Stimulated activated CD4-positive, alpha-beta T cell treated with anti-CD3 and anti-CD28 coated beads, Interleukin-15, amount 100 ng/mL, for 48 hours (primary cell): ENCODE measurements at regions not wholly inside any gene's neighbourhood (a gene's known extent, or its start where the extent isn't known, plus 50 kb on each side); places are given as distances from the start of the nearest gene placed in this dataset.

Experiments
- DNase-seq, 2 donors: peaks; one replicate each; pipeline ENCODE4 v3.0.0-alpha.2; 2020; ENCODE audit warnings: low read depth in 2 of 2

DNA sequence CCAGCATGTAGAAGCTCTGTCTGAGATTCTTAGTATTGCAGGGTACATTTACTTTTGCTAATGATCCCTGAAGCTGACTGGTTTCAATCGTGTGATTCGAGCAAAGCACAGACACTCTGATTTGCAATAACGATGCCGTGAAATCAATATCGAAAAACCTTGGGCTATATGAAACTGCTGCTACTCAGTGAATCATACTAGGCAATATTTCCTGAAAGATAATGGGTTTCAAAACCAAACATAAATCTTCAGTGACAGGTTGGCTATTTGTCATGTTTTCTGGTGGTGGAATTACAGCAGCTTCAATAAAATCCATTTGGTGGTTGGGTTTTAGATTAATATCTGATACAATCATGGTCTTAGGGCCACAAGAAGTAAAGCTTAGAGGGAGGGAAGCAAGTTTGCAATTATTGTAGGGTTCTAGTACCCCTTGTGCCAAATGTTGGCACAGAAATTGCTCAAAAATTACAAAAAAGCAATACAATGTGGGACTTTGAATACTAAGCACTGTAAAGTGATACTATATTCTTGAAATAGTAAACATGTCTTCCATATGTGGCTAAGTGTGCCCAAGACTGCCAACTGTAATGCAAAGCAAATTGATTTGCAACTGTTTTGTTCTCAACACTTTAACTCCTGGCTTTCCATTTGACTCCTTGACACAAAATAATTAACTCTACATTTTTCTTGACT, 112.4 kb upstream of the JAZF1 start:
- DNase-seq = no peak

DNA sequence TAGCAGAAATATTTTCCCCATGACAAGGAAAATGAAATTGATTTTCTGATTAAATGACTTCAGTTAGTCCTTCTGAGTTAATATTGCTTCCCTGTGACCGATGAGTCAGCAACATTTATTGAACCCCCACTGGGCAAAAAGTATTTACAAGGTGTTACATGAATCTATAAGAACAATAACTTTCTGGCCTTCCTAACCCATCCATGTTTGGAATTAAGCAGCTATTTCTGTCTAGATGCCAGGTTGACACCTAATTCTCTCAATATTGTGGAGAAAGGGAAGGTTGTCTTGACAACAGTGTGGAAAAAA, 112.9 kb upstream of the JAZF1 start:
- DNase-seq = no peak

DNA sequence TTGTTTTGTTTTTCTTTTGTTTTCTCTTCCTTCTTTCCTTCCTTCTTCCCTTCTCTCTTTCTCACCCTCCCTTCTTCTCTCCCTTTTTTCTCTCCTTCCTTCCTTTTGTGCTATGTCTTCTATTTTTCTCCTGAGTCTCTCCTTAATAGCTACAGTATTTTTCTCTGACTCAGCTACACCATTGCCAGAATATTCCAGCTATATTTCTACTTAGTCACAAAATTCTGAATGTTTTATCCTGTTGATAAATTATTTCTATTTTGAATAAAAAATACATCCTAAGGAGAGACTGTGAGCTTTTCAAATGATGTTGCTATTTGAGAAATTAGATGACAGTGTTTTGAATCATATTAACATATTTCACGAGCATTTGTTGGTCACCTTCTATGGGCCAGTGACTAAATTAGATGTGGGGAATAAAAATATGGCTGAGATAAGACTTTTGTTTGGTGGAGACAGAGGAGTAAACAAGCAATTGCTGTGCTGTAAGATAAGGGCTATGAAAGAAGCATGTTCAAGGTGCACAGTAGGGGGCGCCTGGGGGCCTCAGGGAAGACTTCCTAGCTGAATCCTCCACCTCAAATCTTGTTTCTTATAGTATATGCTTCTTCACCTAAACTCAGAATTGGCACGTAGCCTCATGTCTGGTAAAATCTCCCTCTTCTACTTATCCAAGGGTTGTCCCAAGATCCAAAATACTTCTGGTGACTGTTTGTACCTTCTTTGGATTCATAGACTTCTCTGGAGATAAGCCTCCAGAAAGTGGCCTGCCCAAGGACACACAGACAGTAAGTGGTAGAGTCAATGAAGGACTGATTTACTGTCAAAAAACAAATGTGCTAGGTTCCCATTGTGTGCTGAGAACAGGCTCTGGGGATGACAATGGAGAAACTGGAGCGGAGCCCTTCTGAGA, 115.5 kb upstream of the CREB5 start:
- DNase-seq = peak; percentile 20 to 32

DNA sequence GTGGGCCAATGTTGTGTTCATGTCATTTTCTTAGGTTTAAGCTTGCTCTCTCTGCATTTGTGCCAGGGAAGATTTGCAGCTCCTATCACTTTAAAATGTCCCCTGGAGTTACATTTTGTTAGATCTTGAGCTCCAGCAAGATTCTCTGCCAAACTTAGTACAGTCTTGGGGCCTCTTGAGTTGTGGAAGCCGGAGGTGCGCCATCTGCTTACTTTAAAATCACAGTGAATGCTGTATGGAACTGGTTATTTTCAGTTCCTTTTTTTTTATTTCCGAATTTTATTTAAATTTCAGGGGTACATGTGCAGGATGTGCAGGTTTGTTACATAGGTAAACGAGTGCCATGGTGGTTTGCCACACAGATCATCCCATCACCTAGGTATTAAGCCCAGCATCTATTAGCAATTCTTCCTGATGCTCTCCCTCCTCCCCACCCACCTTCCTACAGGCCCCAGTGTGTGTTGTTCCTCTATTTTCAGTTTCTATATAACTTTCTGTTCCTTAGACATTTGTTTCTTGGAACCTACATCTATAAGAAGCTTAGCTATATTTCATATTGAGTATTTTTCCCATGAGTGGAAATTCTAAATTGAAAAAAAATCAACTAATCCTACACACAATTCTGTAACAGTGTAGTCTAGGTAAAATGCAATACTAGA, 114.4 kb upstream of the CREB5 start:
- no peak for DNase-seq

DNA sequence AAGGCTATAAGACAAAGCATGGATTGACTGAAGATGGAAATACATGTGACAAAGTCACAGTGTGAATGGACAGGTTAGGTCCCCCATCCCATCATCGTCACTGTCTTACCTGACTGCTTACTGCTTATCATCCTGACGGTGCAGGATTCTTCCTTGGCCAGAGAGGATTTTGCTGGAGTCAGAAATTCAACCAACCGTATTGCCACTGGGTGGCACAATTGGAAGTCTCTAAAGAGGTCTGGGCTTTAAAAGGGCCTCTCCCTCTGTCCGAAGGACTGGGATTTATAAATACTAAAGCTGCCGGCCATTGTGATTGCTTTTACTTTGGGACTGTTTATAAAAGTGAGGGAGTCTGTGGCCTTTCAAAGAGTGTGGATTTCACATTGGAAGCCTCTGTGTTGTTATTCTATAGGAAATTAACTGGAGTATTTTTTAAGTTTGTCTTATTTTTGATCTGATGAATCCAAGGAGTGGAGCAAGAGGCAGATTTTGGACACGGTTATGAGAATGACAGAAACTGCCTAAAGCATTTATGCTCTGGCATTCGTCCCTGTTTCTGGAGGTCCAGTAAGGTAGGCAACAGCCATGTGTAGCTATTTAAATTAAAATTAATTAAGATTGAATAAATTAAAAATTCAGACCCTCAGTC, 113.3 kb upstream of the CREB5 start:
- no peak for DNase-seq

DNA sequence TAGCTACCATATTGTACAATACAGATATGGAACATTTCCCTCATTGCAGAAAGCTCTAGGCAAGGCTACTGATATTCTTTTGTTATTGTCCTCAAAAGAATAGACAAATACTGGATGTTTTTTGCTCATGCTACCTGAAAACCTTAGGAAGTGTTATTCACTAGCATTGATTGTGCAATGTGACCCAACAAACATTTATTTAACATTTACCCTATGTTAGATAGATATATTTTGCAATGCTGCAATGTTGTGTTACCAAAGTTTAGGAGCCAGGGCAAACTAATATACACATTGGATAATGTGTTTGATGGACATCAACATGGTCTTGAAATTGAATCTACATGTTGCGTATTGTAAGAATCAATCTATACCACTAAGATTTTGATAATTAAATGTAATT, 112.8 kb upstream of the CREB5 start:
- DNase-seq = no peak

DNA sequence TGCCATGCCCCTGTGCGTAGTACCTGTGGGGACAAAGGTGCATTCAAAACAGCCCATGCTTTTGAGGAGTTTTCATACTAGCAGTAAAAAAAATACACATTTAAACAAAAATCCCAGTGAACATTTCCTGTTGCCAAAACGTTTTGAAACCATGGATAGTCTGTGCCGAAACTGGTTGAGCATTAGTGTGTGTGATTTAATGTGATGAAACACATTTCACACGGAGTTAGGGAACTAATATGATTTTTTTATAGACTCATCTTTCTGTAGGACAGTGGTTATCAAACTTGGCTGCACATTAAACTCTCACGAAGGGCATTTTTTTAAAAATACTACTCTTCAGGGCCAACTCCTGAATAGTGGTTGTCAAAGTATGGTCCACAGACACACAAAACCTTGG, 111.8 kb upstream of the CREB5 start:
- DNase-seq = no peak

DNA sequence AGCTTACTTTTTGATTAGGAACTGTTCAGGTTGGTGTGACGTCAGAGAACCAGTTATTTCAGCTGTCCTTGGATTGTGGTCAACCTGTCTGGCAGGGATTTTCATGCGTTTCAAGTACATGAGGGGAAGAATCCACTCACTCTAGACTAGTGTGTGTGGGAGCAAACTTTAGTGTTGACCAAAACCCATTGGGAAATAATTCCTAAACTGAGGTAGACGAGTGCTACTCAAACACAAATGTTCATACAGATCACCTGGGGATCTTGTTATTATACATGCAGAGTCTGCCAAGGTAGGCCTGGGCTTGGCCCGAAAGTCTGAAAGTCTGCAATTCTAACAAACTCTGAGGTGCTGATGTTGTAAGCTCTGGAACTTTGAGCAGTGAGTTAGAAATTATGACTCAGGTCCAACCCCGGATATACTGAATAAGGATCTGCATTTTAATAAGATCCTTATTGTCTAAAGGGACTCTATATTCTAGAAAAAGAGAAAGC, 111.1 kb upstream of the CREB5 start:
- no peak for DNase-seq

DNA sequence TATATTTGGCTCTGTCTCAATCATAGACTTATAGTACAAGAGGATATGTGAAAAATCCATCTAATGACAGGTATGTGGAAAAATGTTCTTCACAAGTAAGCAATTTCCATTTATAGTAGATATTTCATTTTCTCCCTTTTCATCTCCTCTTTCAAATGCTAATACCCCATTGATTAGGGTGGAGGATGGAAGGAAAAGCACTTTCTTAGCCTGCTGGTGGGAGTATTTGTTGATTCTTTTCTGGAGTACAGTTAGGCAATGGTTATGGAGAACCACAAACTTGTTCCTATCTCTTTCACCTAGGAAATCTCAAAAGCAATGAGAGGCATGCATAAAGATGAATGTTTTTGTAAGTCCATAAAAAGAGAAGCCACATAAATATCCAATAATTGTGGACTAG, 108.0 kb upstream of the CREB5 start:
- no peak for DNase-seq

DNA sequence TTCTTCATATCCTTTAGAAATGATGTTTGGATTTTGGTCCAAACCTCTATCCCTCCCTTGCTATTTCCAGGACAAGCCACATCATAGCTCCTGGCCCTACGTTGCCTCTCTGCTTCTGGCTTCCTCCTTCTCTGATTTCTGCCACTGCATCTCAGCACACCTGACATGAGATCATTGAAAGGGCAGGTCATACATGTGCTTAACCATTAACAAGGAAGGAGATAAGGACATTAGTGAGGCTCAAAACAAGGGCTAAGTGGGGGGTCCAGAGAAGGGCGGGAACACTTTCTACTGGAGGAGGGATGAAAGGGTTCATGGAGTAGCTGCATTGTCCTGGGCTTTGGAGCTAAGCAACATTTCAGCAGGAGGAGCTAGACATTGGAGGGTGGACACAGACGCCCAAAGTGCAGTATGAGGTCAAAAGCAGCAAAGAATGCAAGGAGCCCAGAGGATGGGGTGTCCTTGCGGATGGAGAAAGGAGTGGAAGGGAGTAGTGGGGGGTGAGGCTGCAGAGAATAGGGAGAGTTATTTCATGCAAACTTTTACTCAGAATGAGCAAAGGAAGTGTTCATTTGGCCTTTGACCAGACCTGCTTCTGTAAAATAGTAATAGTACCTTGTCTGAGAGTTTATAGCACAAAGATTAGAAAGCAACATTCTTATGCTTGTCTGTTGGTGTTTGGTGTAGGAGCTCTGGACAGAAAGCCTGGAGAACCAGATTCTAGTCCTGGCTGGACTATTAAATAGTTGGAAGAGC, 102.4 kb upstream of the CREB5 start:
- no peak for DNase-seq

DNA sequence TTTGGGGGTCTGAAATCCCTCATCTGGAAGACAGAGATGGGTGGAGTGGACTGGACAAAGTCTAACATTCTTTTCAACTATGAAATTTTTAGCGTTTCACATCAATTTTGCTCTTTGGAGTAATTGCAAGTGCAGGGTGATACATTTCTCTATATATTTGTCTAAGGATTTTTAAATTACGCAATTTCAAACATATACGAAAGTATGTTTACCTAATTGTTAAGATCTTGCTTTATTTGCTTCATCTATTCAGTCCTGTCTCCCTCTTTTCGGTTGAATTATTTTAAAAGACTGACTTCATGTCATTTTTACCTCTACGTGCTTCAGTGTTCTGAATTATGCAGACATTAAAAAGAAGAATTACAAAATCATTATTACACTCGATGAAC, 101.9 kb upstream of the CREB5 start:
- DNase-seq = no peak

DNA sequence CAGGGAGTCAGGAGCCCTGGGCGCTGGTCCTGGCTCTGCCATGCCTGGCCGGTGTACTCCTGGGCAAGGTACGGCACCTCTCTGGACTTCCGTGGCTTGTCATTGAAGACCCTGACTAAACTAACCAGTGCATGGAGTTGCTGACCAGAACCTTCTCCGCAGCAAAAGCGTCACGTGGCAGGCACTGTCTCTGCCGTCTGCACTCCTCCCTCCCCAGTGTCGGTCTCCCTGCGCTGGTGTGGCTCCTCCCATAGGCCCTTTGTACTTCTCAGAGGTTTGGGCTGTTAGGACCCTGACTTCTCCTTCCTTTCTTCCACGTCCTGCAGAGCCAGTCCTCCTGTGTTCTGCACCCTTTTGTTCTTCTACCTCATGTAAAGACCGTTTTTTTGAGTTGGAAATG, 100.6 kb upstream of the CREB5 start:
- DNase-seq = no peak

DNA sequence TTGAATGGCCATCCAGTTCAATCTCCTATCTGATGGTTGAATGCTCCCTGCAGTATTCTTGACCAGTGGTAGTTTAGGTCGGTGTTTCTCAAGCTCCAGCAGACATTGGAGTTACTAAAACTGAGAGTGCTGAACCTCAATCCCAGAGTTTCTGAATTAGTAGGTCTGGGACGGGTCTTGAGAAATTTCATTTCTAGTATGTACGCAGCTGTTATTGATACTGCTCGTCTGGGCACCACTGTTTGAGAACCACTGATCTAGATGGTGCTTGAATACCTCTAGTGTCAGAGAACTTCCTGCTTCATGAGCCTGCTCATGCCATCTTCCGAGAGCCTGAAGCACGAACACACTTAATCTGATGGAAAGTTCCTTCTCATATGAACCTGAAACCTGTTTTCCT, 99.4 kb upstream of the CREB5 start:
- no peak for DNase-seq

DNA sequence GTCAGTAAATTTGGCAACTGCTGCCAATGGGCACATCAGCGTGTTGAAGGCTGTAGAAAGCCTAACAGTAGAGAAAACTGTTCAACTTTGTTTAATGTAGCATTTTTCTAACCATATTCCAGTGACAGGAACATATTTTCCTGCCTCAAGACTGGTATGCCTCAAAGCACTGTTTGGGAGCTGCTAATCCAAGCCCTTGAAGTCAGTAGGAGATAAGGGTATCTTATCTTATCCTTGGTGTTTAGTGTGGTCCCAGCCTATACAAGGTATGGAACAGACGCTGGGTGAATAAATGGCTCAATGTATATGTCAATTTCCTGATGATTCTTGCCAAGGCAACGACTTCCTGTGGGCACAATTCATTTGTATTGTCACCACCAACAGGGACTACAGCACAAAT, 97.5 kb upstream of the CREB5 start:
- DNase-seq = no peak

DNA sequence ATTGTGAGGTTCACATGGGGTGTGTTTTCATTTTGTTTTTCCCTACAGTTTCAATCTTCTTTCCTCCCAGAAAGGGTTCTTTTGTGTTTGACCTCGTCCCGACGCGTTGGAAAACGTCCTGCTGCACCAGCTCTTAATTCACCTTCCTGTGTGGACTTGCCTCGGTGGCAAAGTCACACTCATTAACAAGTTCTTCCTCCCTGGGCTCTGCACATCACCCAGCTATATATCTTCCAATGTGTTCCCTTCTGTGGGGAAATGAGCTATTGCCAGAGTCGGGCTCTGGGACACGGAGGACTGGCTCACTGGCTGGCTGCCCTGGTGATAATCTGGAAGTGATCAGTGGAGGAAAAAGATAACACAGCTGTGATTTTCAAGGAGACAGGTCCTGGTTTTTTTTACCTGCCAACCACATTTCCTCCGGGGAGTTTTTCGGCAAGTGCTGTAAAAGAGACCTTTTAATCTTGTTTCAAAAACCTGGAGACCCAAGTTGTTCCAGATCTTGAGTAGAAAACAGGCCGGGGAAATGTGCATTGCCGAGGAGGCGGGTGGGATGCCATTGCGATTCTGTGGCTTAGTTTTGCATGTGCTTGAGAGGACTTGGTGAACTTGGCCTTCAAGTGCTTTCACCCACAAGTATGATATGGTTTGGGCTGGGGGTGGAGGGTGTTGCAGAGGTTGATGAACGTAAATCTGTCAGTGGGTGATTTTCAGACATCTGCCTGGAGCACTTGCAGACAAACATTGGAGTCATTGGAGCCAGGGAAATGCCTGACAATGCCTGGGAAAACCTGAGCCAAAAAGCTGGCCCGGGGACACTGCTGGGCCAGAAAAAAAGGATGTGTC, 96.5 kb upstream of the CREB5 start:
- no peak for DNase-seq

DNA sequence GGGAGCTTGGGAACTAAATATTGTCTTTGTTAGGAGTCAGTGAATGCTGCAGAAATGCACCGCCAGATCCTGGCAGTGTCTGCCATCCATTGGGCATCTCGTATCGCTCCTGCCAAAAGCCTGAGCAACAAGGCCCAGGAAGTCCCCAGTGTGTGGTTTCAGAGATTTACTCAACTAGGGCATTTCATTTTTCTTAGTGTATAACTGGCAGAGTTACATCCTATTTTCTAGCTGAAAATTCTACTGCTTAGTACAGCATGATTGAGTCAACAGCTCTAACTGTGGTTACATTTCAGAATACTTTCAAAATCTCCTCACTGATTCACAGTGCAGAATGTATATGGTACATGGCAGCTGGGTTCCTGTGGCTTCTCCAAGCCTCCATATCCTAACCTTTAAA, 95.8 kb upstream of the CREB5 start:
- DNase-seq = no peak

DNA sequence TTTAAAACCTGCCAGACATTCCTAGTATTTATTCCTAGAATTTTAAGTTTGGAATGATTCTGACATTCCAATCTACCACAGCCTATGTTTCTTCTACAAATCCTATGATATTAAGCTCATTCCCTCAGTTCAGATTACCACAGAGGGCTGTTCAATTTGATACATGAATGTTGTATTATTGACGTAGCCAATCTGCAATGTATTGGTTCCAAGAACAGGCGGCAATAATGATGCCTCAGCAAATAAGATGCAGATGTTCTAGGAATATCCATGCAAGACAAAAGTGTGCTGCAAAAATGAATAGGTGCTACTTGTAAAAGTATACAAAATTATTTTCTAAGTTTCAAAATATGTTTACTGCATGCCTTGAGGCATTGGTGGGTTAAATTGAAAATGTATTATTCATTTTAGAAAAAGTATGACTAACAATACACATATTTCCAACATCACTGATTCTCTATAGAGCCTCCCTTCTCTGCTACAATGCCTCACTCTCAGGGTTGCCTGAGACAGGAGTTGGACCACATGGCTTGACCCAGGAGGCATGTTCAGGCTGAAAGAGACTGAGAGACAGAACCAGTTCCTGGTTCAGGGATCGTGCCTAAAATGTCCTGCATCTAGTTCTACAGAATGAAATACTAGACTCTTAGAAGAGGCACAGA, 94.1 kb upstream of the CREB5 start:
- DNase-seq = no peak

DNA sequence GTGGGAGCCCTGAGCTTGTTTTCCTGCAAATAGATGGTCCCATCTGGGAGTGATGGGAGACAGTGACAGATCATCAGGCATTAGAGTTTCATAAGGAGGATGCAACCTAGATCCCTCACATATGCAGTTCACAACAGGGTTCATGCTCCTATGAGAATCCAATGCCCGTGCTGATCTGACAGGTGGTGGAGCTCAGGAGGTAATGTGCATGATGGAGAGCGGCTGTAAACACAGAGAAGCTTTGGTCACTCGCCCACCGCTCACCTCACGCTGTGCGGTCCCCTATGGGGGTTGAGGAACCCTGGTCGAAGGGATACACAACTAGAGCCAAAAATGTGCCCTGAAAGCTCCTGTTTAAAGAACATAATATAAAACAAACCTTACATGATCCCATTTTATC, 88.5 kb upstream of the CREB5 start:
- DNase-seq = no peak

DNA sequence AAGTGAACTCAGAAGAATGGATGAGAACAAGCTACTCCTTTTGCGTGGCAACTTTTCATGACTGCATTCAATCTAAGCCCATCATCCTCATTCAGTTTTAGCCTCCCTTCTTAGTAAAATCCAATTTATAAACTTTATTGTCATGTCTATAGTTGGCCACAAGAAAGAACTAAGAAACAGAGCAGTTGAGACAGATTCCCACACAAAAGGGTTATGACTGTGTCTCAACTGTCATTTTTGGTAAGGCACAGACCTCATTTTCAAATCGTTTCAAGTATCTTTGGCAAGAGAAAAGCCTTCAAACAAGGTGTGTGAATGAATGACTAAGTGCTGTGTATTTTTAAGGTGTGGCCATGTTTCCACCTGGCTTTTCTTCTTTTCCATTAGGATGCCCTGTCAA, 84.2 kb upstream of the CREB5 start:
- DNase-seq = no peak
